Common myeloid progenitor, CD34-positive (primary cell): ENCODE measurements at regions not wholly inside any gene's neighbourhood (a gene's known extent, or its start where the extent isn't known, plus 50 kb on each side); places are given as distances from the start of the nearest gene placed in this dataset.
A peak's percentile ranks its signal among the peaks of the same experiment; 100 is the strongest.

ENCODE experiments used
- CTCF ChIA-PET: fragments of 350-600 bp; sonication (Branson Sonifier 250); formaldehyde crosslinking; loops from one replicate; lab custom pipeline; 2021; ENCODE audit warnings: antibody characterized with exemption; lab: Charles Lee
- POLR2A ChIA-PET: fragments of 350-600 bp; sonication (Branson Sonifier 250); formaldehyde crosslinking; loops from one replicate; lab custom pipeline; 2021; ENCODE audit warnings: antibody characterized with exemption; lab: Charles Lee
- DNase-seq, 3 donors: peaks; one replicate each; pipeline versions ENCODE4 v3.0.0 to v3.0.0-alpha.2; 2013
- H3K27ac ChIP-seq, 2 experiments: 1 replicate in 1 of 2; 2 replicates in 1 of 2; pipeline ENCODE4 v1.7.0; 2013; ENCODE audit warnings: inconsistent platforms in 2 of 2, low read length in 2 of 2, mild to moderate bottlenecking in 2 of 2, low read depth in 1 of 2, moderate library complexity in 1 of 2; ENCODE audit not compliant: severe bottlenecking in 2 of 2, insufficient read depth in 1 of 2, poor library complexity in 1 of 2
- H3K27me3 ChIP-seq, 5 experiments: replicated peaks in 2 of 5; 1 replicate in 3 of 5; 2 replicates in 2 of 5; pipeline versions ENCODE4 v1.6.1 to v1.7.0; 2013; ENCODE audit warnings: low read length in 4 of 5, mild to moderate bottlenecking in 2 of 5, moderate library complexity in 2 of 5, inconsistent platforms in 1 of 5; ENCODE audit not compliant: insufficient read depth in 5 of 5, control insufficient read depth in 4 of 5
- H3K36me3 ChIP-seq, 4 experiments: 1 replicate in 2 of 4; 2 replicates in 2 of 4; pipeline versions ENCODE4 v1.6.1 to v1.7.0; 2013; ENCODE audit warnings: low read length in 3 of 4, control low read depth in 1 of 4, mild to moderate bottlenecking in 1 of 4; ENCODE audit not compliant: control insufficient read depth in 4 of 4, insufficient read depth in 4 of 4
- H3K4me1 ChIP-seq, 4 experiments: 1 replicate in 3 of 4; 2 replicates in 1 of 4; pipeline versions ENCODE4 v1.6.1 to v1.7.1; 2013; ENCODE audit warnings: low read length in 3 of 4, mild to moderate bottlenecking in 3 of 4, control low read depth in 1 of 4, inconsistent platforms in 1 of 4, moderate library complexity in 1 of 4; ENCODE audit not compliant: control insufficient read depth in 4 of 4, insufficient read depth in 4 of 4; ENCODE audit errors: control extremely low read depth in 1 of 4
- H3K4me3 ChIP-seq, 7 experiments: 1 replicate in 4 of 7; 2 replicates in 3 of 7; pipeline versions ENCODE4 v1.5.1 to v1.7.0; 2013; ENCODE audit warnings: mild to moderate bottlenecking in 7 of 7, low read length in 6 of 7, moderate library complexity in 6 of 7, inconsistent platforms in 2 of 7, low read depth in 2 of 7, control low read depth in 1 of 7; ENCODE audit not compliant: insufficient read depth in 4 of 7, control insufficient read depth in 1 of 7; ENCODE audit errors: extremely low read depth in 1 of 7
- H3K9me3 ChIP-seq, 5 experiments: 1 replicate in 4 of 5; 2 replicates in 1 of 5; pipeline versions ENCODE4 v1.6.1 to v1.7.1; 2013; ENCODE audit warnings: low read length in 4 of 5, mild to moderate bottlenecking in 2 of 5, inconsistent platforms in 1 of 5, low read depth in 1 of 5, moderate library complexity in 1 of 5; ENCODE audit not compliant: control insufficient read depth in 4 of 5, insufficient read depth in 2 of 5; ENCODE audit errors: control extremely low read depth in 1 of 5
- WGBS: methylation state at CpG from one replicate; pipeline ENCODE4 v1.1.5; 2013; ENCODE audit not compliant: insufficient coverage; 5-methylcytosine and 5-hydroxymethylcytosine counted together

DNA sequence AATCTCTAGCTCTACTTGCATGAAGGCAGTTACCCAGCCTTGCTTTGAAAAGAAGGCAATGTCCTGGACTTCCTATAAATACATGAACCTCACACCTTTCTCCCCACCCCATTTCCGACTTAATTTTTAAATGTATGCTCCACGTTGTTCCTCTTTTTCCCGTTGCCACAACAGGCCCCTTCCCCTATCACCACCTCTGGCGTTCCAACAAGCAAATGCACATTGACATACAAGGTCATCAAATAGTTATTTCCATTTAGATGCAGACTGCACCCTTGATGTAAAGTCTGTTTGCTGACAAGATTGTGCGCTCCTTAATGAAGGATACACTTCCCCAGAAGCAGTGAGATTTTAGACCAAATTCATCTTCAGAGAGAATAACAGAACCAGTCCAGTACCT is 260.7 kb upstream of the UMPS start:
- ChIA-PET CTCF (interaction anchor here (1.3 to 4.3 kb wide), 3 partner anchors 11 to 117 kb away, joined by 3 to 36 read pairs (median 16); no protein-coding TSS in a partner anchor), POLR2A (no interaction called here)
- Histone ChIP-seq H3K9me3 (no peaks in the 10 kb centered on the region), H3K27me3 (peaks cover 0 to 16% (median 3%) of the 10 kb centered on the region in 5 experiments), H3K4me3 (no peak overlapping the region), H3K27ac (no peak overlapping the region), H3K4me1 (peaks cover 0 to 6% (median 3%) of the 10 kb centered on the region in 4 experiments), H3K36me3 (no peaks in the 10 kb centered on the region)
- WGBS: 22% methylated on average over 5 of the region's 5 CpGs
- DNase-seq: peak in 2 of 3 donors; percentile 13 to 14

DNA sequence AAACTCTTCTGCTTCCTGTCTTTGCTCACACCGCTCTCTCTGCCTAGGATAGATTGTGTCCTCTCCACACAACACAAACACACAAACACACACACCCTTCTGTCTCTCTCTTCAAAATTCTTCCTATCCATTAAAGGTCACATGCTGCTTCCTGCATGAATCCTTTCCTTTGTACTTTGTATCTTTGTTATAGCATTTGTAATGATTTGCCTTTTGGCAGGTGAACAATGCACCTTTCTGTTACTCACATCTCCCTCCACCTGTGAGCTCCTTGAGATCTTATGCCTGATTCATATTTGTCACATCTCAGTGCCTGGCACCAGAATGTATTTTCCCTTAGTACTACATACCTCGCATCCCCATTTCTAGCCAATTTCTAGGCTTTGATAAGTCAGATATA is 251.4 kb upstream of the UMPS start:
- DNase-seq: no peak
- WGBS: 100% methylated on average over 1 of the region's 2 CpGs
- Histone ChIP-seq H3K27ac (no peak overlapping the region), H3K4me3 (no peak overlapping the region), H3K27me3 (peaks cover 0 to 18% (median 4%) of the 10 kb centered on the region in 5 experiments), H3K36me3 (no peaks in the 10 kb centered on the region), H3K9me3 (no peaks in the 10 kb centered on the region), H3K4me1 (no peaks in the 10 kb centered on the region)
- ChIA-PET CTCF (interaction anchor here (1.1 to 1.6 kb wide), 2 partner anchors 127 to 129 kb away, joined by 3 read pairs; no protein-coding TSS in a partner anchor), POLR2A (no interaction called here)

DNA sequence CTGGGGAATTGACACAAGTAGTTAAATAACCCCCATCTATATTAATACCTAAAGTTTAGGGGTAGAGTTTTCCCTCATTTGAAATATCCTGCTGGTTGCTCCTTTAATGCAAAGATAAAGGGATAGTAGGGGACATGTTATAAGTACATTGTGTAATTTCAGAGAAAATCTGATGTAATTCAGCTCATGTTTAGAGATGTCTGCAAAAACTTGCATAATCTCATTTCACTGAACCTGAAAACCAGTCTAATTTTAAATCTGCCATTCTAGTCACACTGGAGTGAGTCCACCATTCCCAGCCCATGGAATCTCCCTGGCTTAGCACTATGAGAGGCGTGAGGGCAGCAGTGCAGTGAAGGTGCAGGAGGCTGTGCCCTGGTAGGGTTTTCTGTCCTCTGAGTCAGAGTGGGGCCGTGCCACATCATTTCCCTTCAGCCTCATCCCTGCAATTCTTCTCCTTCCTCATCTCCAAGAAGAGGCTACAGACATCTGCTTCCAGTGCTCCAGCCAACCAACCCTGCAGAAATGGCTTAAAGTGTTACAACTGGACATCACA is 246.3 kb upstream of the UMPS start:
- 100% methylated on average over 2 of the region's 2 CpGs for WGBS
- peak overlapping the region in 1 of 7 experiments; percentile 4 for H3K4me3 ChIP-seq
- ChIA-PET CTCF (no interaction called here), POLR2A (no interaction called here)
- H3K4me1 ChIP-seq: no peaks in the 10 kb centered on the region
- H3K27ac ChIP-seq: no peak overlapping the region
- no peaks in the 10 kb centered on the region for H3K36me3 ChIP-seq
- no peaks in the 10 kb centered on the region for H3K9me3 ChIP-seq
- DNase-seq: no peak
- H3K27me3 ChIP-seq: peaks cover 0 to 15% (median 4%) of the 10 kb centered on the region in 5 experiments

DNA sequence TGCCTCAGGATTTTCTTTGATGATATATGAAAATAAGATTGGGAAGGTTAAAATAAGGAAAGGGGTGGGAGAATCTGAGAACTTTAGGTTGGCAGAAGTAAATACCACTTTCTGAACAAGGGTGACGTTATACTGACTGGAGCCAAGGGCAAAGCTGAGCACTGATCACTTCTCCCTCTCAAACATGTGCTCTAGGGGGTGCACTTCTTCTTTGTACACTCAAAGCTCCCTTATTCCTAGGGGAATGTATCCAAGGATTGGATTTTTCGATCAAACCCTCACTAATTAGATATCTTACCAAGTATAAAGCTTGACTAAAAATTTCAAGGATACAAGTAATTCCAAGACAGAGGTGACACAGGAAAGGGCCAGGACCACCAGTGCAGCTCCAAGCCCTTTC is 243.9 kb upstream of the UMPS start:
- Histone ChIP-seq H3K4me3 (no peak overlapping the region), H3K9me3 (no peaks in the 10 kb centered on the region), H3K27me3 (peaks cover 0 to 15% (median 7%) of the 10 kb centered on the region in 5 experiments), H3K27ac (no peak overlapping the region), H3K4me1 (peaks cover 0 to 3% (median 0%) of the 10 kb centered on the region in 4 experiments), H3K36me3 (no peaks in the 10 kb centered on the region)
- no peak for DNase-seq
- ChIA-PET CTCF (interaction anchor here (1.2 kb wide), 2 partner anchors 18 to 469 kb away, joined by 3 read pairs; no protein-coding TSS in a partner anchor), POLR2A (no interaction called here)
- 92% methylated on average over 2 of the region's 2 CpGs for WGBS

DNA sequence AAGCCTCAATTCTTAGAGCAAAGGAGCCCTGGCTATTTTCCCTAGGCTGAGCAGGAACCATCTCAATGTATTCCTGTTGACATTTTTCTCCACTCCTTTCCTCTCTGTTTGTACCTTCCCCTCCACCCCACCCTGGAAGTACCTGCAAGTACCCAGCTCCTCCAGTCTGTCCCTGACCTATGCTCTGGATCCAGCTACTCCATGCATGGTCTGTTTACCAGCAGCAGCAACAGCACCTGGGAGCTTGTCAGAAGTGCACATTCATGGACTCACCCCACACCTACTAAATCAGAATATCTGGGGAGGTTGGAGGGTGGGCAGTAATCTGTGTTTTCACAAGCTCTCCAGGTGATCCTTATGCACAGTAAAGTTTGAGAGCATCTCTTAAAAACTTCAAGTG is 240.7 kb upstream of the UMPS start:
- CTCF ChIA-PET: no interaction called here
- POLR2A ChIA-PET: no interaction called here
- no peaks in the 10 kb centered on the region for H3K36me3 ChIP-seq

DNA sequence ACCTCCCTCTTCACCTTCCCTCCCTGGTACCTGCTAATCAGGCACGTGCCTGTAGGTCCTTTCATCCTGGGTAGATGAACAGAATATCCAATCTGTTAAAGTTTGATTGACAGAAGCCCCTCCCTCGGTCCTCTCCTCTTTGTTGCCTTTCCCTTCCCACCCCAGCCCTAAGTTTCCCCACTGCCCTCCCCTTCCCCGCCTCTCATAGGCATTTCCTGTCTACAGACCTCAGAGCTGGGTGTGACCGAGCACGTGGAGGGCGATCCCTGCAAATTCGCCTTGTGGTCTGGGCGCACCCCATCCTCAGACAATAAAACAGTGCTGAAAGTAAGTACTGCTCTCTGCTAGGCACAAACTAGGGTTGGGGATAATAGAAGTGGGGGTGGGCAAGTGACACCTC is 239.2 kb upstream of the UMPS start:
- POLR2A ChIA-PET: no interaction called here
- Histone ChIP-seq H3K4me1 (peaks cover 0 to 3% (median 0%) of the 10 kb centered on the region in 4 experiments), H3K36me3 (no peaks in the 10 kb centered on the region), H3K9me3 (no peaks in the 10 kb centered on the region), H3K27ac (no peak overlapping the region), H3K4me3 (no peak overlapping the region), H3K27me3 (peaks cover 0 to 14% (median 4%) of the 10 kb centered on the region in 5 experiments)
- no peak for DNase-seq
- 20% methylated on average over 3 of the region's 8 CpGs for WGBS
- CTCF ChIA-PET: interaction anchor here (0.7 kb wide), 1 partner anchor 58 kb away, joined by 3 read pairs; no protein-coding TSS in a partner anchor

More for the DNA sequence above, 240.7 kb upstream of the UMPS start:
- Histone ChIP-seq H3K4me3 (no peak overlapping the region), H3K27me3 (peaks cover 0 to 14% (median 0%) of the 10 kb centered on the region in 5 experiments), H3K4me1 (peaks cover 0 to 3% (median 0%) of the 10 kb centered on the region in 4 experiments), H3K9me3 (no peaks in the 10 kb centered on the region), H3K27ac (no peak overlapping the region)
- DNase-seq: no peak

DNA sequence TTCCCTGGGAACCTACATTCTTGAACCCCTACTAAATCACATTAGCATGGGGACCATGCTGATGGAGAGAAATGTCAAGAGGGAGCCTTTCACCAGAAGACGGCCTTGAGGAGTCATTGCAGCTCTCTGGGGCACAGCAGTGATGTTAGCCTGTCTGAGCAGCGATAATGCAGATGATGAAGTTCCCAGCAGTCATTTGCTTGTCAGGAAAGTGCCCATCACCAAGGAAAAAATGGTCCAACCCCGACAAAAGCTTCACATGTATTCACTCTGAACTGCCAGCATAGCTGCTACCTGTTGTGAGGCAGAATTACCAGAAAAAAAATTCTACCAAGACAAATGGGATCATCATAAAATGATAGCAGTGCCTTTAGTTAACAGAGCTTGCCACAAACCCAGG is 238.4 kb upstream of the UMPS start:
- POLR2A ChIA-PET: no interaction called here
- DNase-seq: no peak
- H3K27me3 ChIP-seq: peaks cover 0 to 17% (median 8%) of the 10 kb centered on the region in 5 experiments

More for the DNA sequence above, 238.4 kb upstream of the UMPS start:
- WGBS: 97% methylated on average over 3 of the region's 3 CpGs
- H3K4me1 ChIP-seq: peaks cover 0 to 3% (median 0%) of the 10 kb centered on the region in 4 experiments
- CTCF ChIA-PET: interaction anchor here (0.9 kb wide), 1 partner anchor 19 kb away, joined by 3 read pairs; no protein-coding TSS in a partner anchor
- H3K27ac ChIP-seq: no peak overlapping the region
- H3K4me3 ChIP-seq: no peak overlapping the region
- H3K36me3 ChIP-seq: no peaks in the 10 kb centered on the region
- no peaks in the 10 kb centered on the region for H3K9me3 ChIP-seq
